ENCODE measurements at regions not wholly inside any gene's neighbourhood (a gene's known extent, or its start where the extent isn't known, plus 50 kb on each side); places are given as distances from the start of the nearest gene placed in this dataset.

DNA sequence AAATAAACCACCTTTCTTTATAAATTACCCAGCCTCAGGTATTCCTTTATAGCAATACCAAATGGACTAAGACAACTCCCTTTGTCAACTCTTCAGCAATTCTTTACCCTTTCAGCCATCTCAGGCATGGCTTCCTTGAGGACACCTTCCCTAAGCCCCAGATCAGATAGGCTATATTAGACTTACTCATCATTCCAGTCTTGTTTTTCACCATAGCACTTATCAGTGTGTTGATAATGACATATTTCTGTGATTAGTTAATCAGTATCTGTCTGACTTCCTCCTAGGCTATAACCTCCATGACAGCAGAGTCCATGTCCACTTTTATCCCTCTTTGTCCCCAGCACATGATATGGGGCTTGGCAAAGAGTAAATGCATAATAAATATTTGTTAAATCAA lies 238.1 kb downstream of the ACTL7B start:
- intact Hi-C loops (cut with DNase I), result no loop called here
- DNase-seq (ENCODE audit: extremely low spot score), result no peak
- Histone ChIP-seq H3K9me3 (no peaks in the 10 kb centered on the region), H3K36me3 (no peaks in the 10 kb centered on the region), H3K4me1 (no peaks in the 10 kb centered on the region), H3K27me3 (no peaks in the 10 kb centered on the region), H3K4me3 (no peak overlapping the region), H3K27ac (replicated peaks in 1 of 4) (no peak overlapping the region)
- TF ChIP-seq, protein P1, sequence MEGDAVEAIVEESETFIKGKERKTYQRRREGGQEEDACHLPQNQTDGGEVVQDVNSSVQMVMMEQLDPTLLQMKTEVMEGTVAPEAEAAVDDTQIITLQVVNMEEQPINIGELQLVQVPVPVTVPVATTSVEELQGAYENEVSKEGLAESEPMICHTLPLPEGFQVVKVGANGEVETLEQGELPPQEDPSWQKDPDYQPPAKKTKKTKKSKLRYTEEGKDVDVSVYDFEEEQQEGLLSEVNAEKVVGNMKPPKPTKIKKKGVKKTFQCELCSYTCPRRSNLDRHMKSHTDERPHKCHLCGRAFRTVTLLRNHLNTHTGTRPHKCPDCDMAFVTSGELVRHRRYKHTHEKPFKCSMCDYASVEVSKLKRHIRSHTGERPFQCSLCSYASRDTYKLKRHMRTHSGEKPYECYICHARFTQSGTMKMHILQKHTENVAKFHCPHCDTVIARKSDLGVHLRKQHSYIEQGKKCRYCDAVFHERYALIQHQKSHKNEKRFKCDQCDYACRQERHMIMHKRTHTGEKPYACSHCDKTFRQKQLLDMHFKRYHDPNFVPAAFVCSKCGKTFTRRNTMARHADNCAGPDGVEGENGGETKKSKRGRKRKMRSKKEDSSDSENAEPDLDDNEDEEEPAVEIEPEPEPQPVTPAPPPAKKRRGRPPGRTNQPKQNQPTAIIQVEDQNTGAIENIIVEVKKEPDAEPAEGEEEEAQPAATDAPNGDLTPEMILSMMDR (IDR thresholded peaks at IDR 0.05), result no peak
- TF ChIP-seq POLR2AphosphoS5 (IDR thresholded peaks at IDR 0.05), result no peak
- no peak for TF ChIP-seq POLR2A (IDR thresholded peaks at IDR 0.05; ENCODE audit: low read depth)
- TF ChIP-seq EP300 (IDR thresholded peaks at IDR 0.05), result no peak

DNA sequence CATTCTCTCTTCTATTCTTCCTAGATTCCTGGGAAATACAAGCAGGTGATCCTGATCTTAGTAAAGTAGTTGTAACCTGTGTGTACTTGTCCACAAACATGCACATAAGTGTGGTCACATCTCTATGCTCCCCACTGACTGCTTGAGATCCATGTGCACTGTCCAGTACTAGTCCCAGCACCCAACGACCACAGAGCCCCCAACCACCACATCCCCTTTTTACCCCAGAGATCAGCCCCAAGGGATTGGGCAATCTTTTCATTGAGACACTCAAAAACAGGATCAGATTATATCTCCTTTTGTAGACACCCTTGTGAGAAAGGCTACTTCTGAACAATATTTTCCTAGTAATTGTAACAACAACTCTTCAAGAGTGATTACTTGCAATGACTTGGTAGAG lies 240.6 kb downstream of the ACTL7B start:
- DNase-seq (ENCODE audit: extremely low spot score), result no peak
- 42% methylated on average over 1 of the region's 1 CpG for WGBS
- no peaks in the 10 kb centered on the region for H3K36me3 ChIP-seq
- H3K27me3 ChIP-seq, result no peaks in the 10 kb centered on the region
- H3K4me1 ChIP-seq, result no peaks in the 10 kb centered on the region
- H3K9me3 ChIP-seq, result no peaks in the 10 kb centered on the region
- intact Hi-C loops (cut with DNase I), result no loop called here
- TF ChIP-seq, protein P1 (IDR thresholded peaks at IDR 0.05), result no peak
- TF ChIP-seq POLR2A (IDR thresholded peaks at IDR 0.05; ENCODE audit: low read depth) (no peak), POLR2AphosphoS5 (IDR thresholded peaks at IDR 0.05) (no peak)
- H3K27ac ChIP-seq (replicated peaks in 1 of 4), result no peak overlapping the region
- H3K4me3 ChIP-seq, result no peak overlapping the region

DNA sequence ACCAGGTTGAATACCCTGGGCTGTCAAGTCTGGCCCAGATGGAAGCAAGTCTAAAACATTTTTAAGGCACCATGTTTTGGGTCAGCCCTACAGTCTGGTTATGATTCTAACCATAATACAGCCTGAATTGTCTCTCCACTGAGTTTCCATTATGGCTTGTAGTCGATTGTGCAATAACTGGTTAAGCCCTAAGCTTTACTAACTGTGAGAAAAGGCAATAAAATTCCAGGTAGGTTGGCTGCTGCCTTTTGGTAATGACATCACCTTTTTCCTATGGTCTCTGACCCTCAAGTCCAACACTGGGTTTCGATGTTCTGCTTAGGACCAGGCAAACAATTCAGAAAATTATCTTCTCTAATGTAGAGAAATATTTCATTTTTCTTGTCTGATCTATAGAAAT lies 243.3 kb downstream of the ACTL7B start:
- intact Hi-C loops (cut with DNase I), result no loop called here
- no peak for DNase-seq (ENCODE audit: extremely low spot score)
- TF ChIP-seq POLR2A (IDR thresholded peaks at IDR 0.05; ENCODE audit: low read depth) (no peak), POLR2AphosphoS5 (IDR thresholded peaks at IDR 0.05) (no peak), EP300 (IDR thresholded peaks at IDR 0.05) (no peak)
- TF ChIP-seq, protein P1 (IDR thresholded peaks at IDR 0.05), result no peak
- Histone ChIP-seq H3K27me3 (no peaks in the 10 kb centered on the region), H3K27ac (replicated peaks in 1 of 4) (no peak overlapping the region), H3K4me1 (no peaks in the 10 kb centered on the region), H3K36me3 (no peaks in the 10 kb centered on the region), H3K9me3 (no peaks in the 10 kb centered on the region), H3K4me3 (no peak overlapping the region)
- WGBS, result 90% methylated on average over 2 of the region's 2 CpGs

DNA sequence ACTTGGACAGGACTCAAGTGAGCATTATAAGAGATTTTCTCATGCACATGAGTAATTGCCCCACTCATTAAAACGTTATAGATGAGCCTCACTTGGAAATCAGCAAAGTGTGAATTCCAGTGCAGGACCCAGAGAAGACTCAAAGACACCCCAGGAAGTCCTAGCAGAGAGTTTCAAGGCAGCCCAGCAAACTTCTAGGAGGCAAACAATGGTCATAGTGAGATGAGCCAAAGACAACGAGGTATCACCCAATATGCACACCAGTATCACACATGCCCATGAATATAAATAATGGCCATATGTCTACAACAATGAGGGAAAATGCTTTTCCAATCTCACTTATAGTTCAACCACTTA lies 245.9 kb downstream of the ACTL7B start:
- Histone ChIP-seq H3K4me3 (no peak overlapping the region), H3K36me3 (no peaks in the 10 kb centered on the region), H3K27me3 (no peaks in the 10 kb centered on the region), H3K9me3 (no peaks in the 10 kb centered on the region), H3K27ac (replicated peaks in 1 of 4) (no peak overlapping the region), H3K4me1 (no peaks in the 10 kb centered on the region)
- no peak for DNase-seq (ENCODE audit: extremely low spot score)
- intact Hi-C loops (cut with DNase I), result no loop called here
- TF ChIP-seq EP300 (IDR thresholded peaks at IDR 0.05) (no peak), POLR2AphosphoS5 (IDR thresholded peaks at IDR 0.05) (no peak), POLR2A (IDR thresholded peaks at IDR 0.05; ENCODE audit: low read depth) (no peak)
- TF ChIP-seq, protein P1 (IDR thresholded peaks at IDR 0.05), result no peak
- WGBS, result 60% methylated on average over 2 of the region's 2 CpGs

DNA sequence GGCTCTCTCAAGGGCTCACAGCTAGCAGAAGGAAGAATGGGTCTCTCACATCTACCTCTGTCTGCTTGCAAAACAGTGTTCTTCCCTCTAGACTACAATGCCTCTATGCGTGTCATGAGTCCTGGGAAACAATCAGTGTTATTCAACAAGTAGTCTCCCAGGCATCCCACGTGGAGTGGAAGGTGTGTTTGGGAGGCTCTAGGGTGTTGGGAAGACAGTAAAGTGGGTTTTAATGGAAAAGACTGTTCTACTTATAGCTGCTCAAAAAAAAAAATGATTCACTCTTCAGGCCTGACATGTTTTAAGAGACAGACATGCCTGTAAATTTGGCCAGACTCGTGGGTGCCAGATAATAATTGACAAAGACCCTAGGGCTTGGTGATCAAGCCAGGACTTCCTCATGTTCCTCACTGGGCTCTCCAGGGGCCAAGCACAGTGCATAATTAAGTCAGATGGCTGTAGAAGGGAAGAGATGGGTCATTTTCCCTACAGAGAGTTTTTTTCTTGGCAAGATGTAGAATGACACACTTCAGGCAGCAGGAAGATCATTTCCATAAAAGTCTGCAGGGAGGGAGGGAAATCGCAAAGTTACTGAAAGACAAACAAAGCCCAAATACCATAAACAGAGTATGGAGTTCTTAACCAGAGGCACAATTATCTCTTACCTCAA lies 246.4 kb downstream of the ACTL7B start:
- Histone ChIP-seq H3K27ac (replicated peaks in 1 of 4) (no peak overlapping the region), H3K4me3 (no peak overlapping the region), H3K27me3 (no peaks in the 10 kb centered on the region), H3K4me1 (no peaks in the 10 kb centered on the region), H3K9me3 (no peaks in the 10 kb centered on the region), H3K36me3 (no peaks in the 10 kb centered on the region)
- 54% methylated on average over 4 of the region's 4 CpGs for WGBS
- intact Hi-C loops (cut with DNase I), result no loop called here
- DNase-seq (ENCODE audit: extremely low spot score), result no peak
- TF ChIP-seq POLR2A (IDR thresholded peaks at IDR 0.05; ENCODE audit: low read depth) (no peak), POLR2AphosphoS5 (IDR thresholded peaks at IDR 0.05) (no peak), EP300 (IDR thresholded peaks at IDR 0.05) (no peak)
- TF ChIP-seq, protein P1 (IDR thresholded peaks at IDR 0.05), result no peak
